ENCODE measurements at regions not wholly inside any gene's neighbourhood (a gene's known extent, or its start where the extent isn't known, plus 50 kb on each side); places are given as distances from the start of the nearest gene placed in this dataset.

GRCh38 chr13:83295686-83296085 lies 586.6 kb downstream of the SLITRK1 start:
- Histone ChIP-seq H3K36me3 (ENCODE audit: control insufficient read depth in 2 of 2, extremely low read depth in 1 of 2, insufficient read depth in 2 of 2, low read length in 2 of 2) (no peaks in the 10 kb centered on the region), H3K4me3 (replicated peaks in 1 of 3; ENCODE audit: insufficient read depth in 1 of 3, low read depth in 1 of 3, low read length in 3 of 3) (no peak overlapping the region), H3K27ac (ENCODE audit: insufficient read depth, low read depth, low read length) (no peak overlapping the region), H3K9me3 (replicated peaks; ENCODE audit: control insufficient read depth, insufficient read depth, low read length) (peaks cover 1% of the 10 kb centered on the region), H4K20me1 (replicated peaks; ENCODE audit: control insufficient read depth, extremely low read depth, insufficient read depth, low read length) (no peaks in the 10 kb centered on the region), H3K79me2 (ENCODE audit: control insufficient read depth, insufficient read depth, low read length) (no peaks in the 10 kb centered on the region), H3K9ac (replicated peaks; ENCODE audit: extremely low read depth, insufficient read depth, low read length) (no peak overlapping the region), H3K9me1 (replicated peaks; ENCODE audit: control insufficient read depth, extremely low read depth, insufficient read depth, low read length) (no peaks in the 10 kb centered on the region), H3K4me2 (ENCODE audit: insufficient read depth, low read length) (no peak overlapping the region), H3K4me1 (ENCODE audit: control insufficient read depth, extremely low read depth, insufficient read depth, low read length) (no peaks in the 10 kb centered on the region), H3K27me3 (ENCODE audit: control insufficient read depth in 2 of 2, insufficient read depth in 2 of 2, low read length in 2 of 2) (no peaks in the 10 kb centered on the region), H2AFZ (ENCODE audit: low read depth, low read length) (no peak overlapping the region)
- DNase-seq (ENCODE audit: low read depth, low spot score) (no peak), FAIRE-seq (no peak)
- dilution Hi-C loops (cut with MboI; ENCODE audit: extremely low pct_ligation_motif_present, low sequenced_read_pairs): no loop called here
- CTCF ChIA-PET: no interaction called here
- POLR2A ChIA-PET: no interaction called here
- TF ChIP-seq FOS (IDR thresholded peaks at IDR 0.05; ENCODE audit: borderline replicate concordance, insufficient read depth, low read length) (no peak), MYC (IDR thresholded peaks at IDR 0.05; ENCODE audit: low read depth, low read length) (no peak), EZH2 (IDR thresholded peaks at IDR 0.05; ENCODE audit: borderline replicate concordance, low read depth, low read length, severe bottlenecking) (no peak), CTCF (IDR thresholded peaks at IDR 0.05; ENCODE audit: extremely low read depth in 1 of 2, insufficient read depth in 1 of 2, low read depth in 1 of 2, low read length in 2 of 2) (no peak), POLR2AphosphoS5 (IDR thresholded peaks at IDR 0.05; ENCODE audit: insufficient read depth, low read depth, low read length) (no peak), MAX (IDR thresholded peaks at IDR 0.05; ENCODE audit: insufficient read depth, insufficient read length) (no peak), JUN (IDR thresholded peaks at IDR 0.05; ENCODE audit: borderline replicate concordance, insufficient read depth, insufficient read length, low read depth) (no peak), GATA2 (IDR thresholded peaks at IDR 0.05; ENCODE audit: insufficient read depth, insufficient read length, low read depth, low read length) (no peak), POLR2A (IDR thresholded peaks at IDR 0.05; ENCODE audit: low read depth, low read length) (no peak)
- intact Hi-C loops (cut with micrococcal nuclease): no loop called here
- no TSS peak for BruUV-seq (replicated peaks)

Measured in endothelial cell of umbilical vein (primary cell).